CD4-positive, alpha-beta T cell (primary cell): ENCODE measurements at regions not wholly inside any gene's neighbourhood (a gene's known extent, or its start where the extent isn't known, plus 50 kb on each side); places are given as distances from the start of the nearest gene placed in this dataset.

Experiments used
- ATAC-seq: fragments of 200-7000 bp; cut with Tn5 transposase; one replicate; pipeline ENCODE4 v1.10.0; 2022; ENCODE audit warnings: mild to moderate bottlenecking; ENCODE audit not compliant: poor library complexity
- CTCF ChIA-PET: fragments of 350-600 bp; sonication (Branson Sonifier 250); formaldehyde crosslinking; loops from one replicate; lab custom pipeline; 2021; ENCODE audit warnings: antibody characterized with exemption, inconsistent platforms; lab: Charles Lee
- POLR2A ChIA-PET: fragments of 350-600 bp; sonication (Branson Sonifier 250); formaldehyde crosslinking; loops from one replicate; lab custom pipeline; 2021; ENCODE audit warnings: antibody characterized with exemption, inconsistent platforms; lab: Charles Lee
- DNase-seq, 14 experiments: peaks; one replicate each; pipeline ENCODE4 v3.0.0-alpha.2; 2013 to 2020; ENCODE audit warnings: mixed read lengths in 2 of 14
- H3K27ac ChIP-seq, 2 donors: one replicate each; pipeline versions ENCODE4 v1.5.1 to v1.7.0; 2013; ENCODE audit warnings: low read length in 2 of 2, low read depth in 1 of 2, mild to moderate bottlenecking in 1 of 2
- H3K27me3 ChIP-seq, 2 experiments: 1 replicate in 1 of 2; 2 replicates in 1 of 2; pipeline versions ENCODE4 v1.6.1 to v1.7.0; 2013; ENCODE audit warnings: low read length in 2 of 2, control low read depth in 1 of 2, mild to moderate bottlenecking in 1 of 2, moderate library complexity in 1 of 2; ENCODE audit not compliant: insufficient read depth in 2 of 2, control insufficient read depth in 1 of 2
- H3K36me3 ChIP-seq: one replicate; pipeline ENCODE4 v1.6.1; 2013; ENCODE audit warnings: low read length, control low read depth; ENCODE audit not compliant: insufficient read depth
- H3K4me1 ChIP-seq: one replicate; pipeline ENCODE4 v1.6.1; 2013; ENCODE audit warnings: low read length, control low read depth; ENCODE audit not compliant: insufficient read depth
- H3K4me3 ChIP-seq: one replicate; pipeline ENCODE4 v1.5.1; 2013; ENCODE audit warnings: mild to moderate bottlenecking, low read length, moderate library complexity
- H3K9me3 ChIP-seq, 2 experiments: 1 replicate in 1 of 2; 2 replicates in 1 of 2; pipeline versions ENCODE4 v1.6.1 to v1.7.0; 2013; ENCODE audit warnings: low read length in 2 of 2, mild to moderate bottlenecking in 2 of 2, control low read depth in 1 of 2, moderate library complexity in 1 of 2; ENCODE audit not compliant: control insufficient read depth in 1 of 2, insufficient read depth in 1 of 2
- H3K27ac Mint-ChIP-seq: one replicate; pipeline ENCODE4 v1.8.0; 2020; ENCODE audit warnings: mixed read lengths
- H3K27me3 Mint-ChIP-seq: one replicate; pipeline ENCODE4 v1.8.0; 2021; ENCODE audit warnings: mixed read lengths
- H3K36me3 Mint-ChIP-seq: one replicate; pipeline ENCODE4 v1.8.0; 2021; ENCODE audit warnings: low read depth, mixed read lengths
- H3K4me1 Mint-ChIP-seq: one replicate; pipeline ENCODE4 v1.8.0; 2021; ENCODE audit warnings: low read depth, mixed read lengths
- H3K4me3 Mint-ChIP-seq: one replicate; pipeline ENCODE4 v1.8.0; 2020; ENCODE audit warnings: mild to moderate bottlenecking, mixed read lengths
- H3K9me3 Mint-ChIP-seq: one replicate; pipeline ENCODE4 v1.8.0; 2020; ENCODE audit warnings: mixed read lengths
- CTCF ChIP-seq: fragments of 200-600 bp; IDR thresholded peaks from one replicate; pipeline ENCODE4 v1.8.0; 2022; ENCODE audit warnings: antibody characterized with exemption, mild to moderate bottlenecking
- intact Hi-C, 2 experiments: fragments of 100-400 bp; cut with DNase I in 1 of 2; cut with micrococcal nuclease in 1 of 2; formaldehyde crosslinking; loops; one replicate each; pipeline versions ENCODE4 v1.15.1 to v1.9.0; 2023 to 2025; cut with DNase I, micrococcal nuclease

GRCh38 chr16:49061137-49061714 lies 220.4 kb downstream of the CBLN1 start:
- Histone ChIP-seq H3K27me3 (no peaks in the 10 kb centered on the region), H3K9me3 (peaks cover 0 to 6% of the 10 kb centered on the region in 2 experiments), H3K36me3 (no peaks in the 10 kb centered on the region), H3K4me1 (no peaks in the 10 kb centered on the region), H3K27ac (no peak overlapping the region), H3K4me3 (no peak overlapping the region)
- TF ChIP-seq CTCF, result no peak
- ATAC-seq (no peak), DNase-seq (no peak)
- no peaks in the 10 kb centered on the region for H3K27me3 Mint-ChIP-seq
- no peak overlapping the region for H3K27ac Mint-ChIP-seq
- ChIA-PET CTCF (no interaction called here), POLR2A (no interaction called here)
- H3K4me3 Mint-ChIP-seq, result no peak overlapping the region
- no peaks in the 10 kb centered on the region for H3K4me1 Mint-ChIP-seq
- no peaks in the 10 kb centered on the region for H3K36me3 Mint-ChIP-seq
- intact Hi-C loops, result no loop called here
- no peaks in the 10 kb centered on the region for H3K9me3 Mint-ChIP-seq

GRCh38 chr16:49060728-49061127 lies 220.9 kb downstream of the CBLN1 start:
- no peak overlapping the region for H3K4me3 Mint-ChIP-seq
- no peak for TF ChIP-seq CTCF
- no peak overlapping the region for H3K4me3 ChIP-seq
- DNase-seq (no peak), ATAC-seq (no peak)
- H3K9me3 ChIP-seq, result peaks cover 0 to 6% of the 10 kb centered on the region in 2 experiments
- H3K4me1 Mint-ChIP-seq, result no peaks in the 10 kb centered on the region
- ChIA-PET CTCF (no interaction called here), POLR2A (no interaction called here)
- intact Hi-C loops, result no loop called here
- no peaks in the 10 kb centered on the region for H3K27me3 ChIP-seq
- H3K27ac ChIP-seq, result no peak overlapping the region
- no peaks in the 10 kb centered on the region for H3K9me3 Mint-ChIP-seq
- H3K36me3 Mint-ChIP-seq, result no peaks in the 10 kb centered on the region
- H3K4me1 ChIP-seq, result no peaks in the 10 kb centered on the region
- no peaks in the 10 kb centered on the region for H3K36me3 ChIP-seq
- no peaks in the 10 kb centered on the region for H3K27me3 Mint-ChIP-seq
- H3K27ac Mint-ChIP-seq, result no peak overlapping the region

- no peak overlapping the region for H3K27ac ChIP-seq
- H3K4me3 Mint-ChIP-seq, result no peak overlapping the region
- H3K27me3 Mint-ChIP-seq, result no peaks in the 10 kb centered on the region
- H3K4me1 Mint-ChIP-seq, result no peaks in the 10 kb centered on the region
- no peaks in the 10 kb centered on the region for H3K9me3 Mint-ChIP-seq
- no peak overlapping the region for H3K4me3 ChIP-seq
- H3K27ac Mint-ChIP-seq, result no peak overlapping the region
- ChIA-PET POLR2A (no interaction called here), CTCF (interaction anchor here (0.8 kb wide), 1 partner anchor 27 kb away, joined by 3 read pairs; no protein-coding TSS in a partner anchor)
- no peak for TF ChIP-seq CTCF
- H3K36me3 Mint-ChIP-seq, result no peaks in the 10 kb centered on the region
- no peaks in the 10 kb centered on the region for H3K4me1 ChIP-seq
- intact Hi-C loops, result no loop called here
- no peaks in the 10 kb centered on the region for H3K36me3 ChIP-seq
- no peak for ATAC-seq
- H3K27me3 ChIP-seq, result no peaks in the 10 kb centered on the region
- H3K9me3 ChIP-seq, result no peaks in the 10 kb centered on the region
- no peak for DNase-seq
These were observed 223.3 kb downstream of the CBLN1 start for GRCh38 chr16:49058382-49058781.
